ENCODE measurements at regions not wholly inside any gene's neighbourhood (a gene's known extent, or its start where the extent isn't known, plus 50 kb on each side); places are given as distances from the start of the nearest gene placed in this dataset.

DNA sequence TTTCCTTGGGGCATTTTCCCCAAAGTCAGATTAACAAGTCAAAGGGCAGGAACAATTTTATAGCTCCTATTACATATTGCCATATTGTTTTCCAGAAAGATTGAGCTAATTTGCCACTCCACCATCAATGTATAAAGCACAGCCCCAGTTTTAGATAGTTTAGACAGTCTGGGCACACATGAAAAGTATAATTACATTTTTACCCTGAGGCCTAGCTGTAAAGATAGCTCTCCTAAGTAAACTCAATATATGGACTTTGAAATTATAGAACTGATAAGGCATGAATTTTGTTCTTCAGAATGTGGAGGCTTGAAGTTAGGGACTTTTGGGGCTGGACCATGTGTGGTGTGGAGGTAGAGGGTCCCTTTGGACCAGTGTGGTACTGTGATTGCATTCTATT, 166.0 kb downstream of the FHIP1A start:
- no peaks in the 10 kb centered on the region for H3K9me3 ChIP-seq (ENCODE audit: insufficient read depth, low read length, severe bottlenecking)
- H4K20me1 ChIP-seq (ENCODE audit: insufficient read depth, low read length): no peaks in the 10 kb centered on the region
- no peak overlapping the region for H2AFZ ChIP-seq (ENCODE audit: low read depth, low read length)
- H3K79me2 ChIP-seq (ENCODE audit: insufficient read depth, low read length): no peaks in the 10 kb centered on the region
- no peak overlapping the region for H3K9ac ChIP-seq (ENCODE audit: low read depth, low read length)
- no peak for TF ChIP-seq EZH2 (IDR thresholded peaks at IDR 0.05; ENCODE audit: borderline replicate concordance, low read depth, low read length, severe bottlenecking)
- TF ChIP-seq, protein P1, sequence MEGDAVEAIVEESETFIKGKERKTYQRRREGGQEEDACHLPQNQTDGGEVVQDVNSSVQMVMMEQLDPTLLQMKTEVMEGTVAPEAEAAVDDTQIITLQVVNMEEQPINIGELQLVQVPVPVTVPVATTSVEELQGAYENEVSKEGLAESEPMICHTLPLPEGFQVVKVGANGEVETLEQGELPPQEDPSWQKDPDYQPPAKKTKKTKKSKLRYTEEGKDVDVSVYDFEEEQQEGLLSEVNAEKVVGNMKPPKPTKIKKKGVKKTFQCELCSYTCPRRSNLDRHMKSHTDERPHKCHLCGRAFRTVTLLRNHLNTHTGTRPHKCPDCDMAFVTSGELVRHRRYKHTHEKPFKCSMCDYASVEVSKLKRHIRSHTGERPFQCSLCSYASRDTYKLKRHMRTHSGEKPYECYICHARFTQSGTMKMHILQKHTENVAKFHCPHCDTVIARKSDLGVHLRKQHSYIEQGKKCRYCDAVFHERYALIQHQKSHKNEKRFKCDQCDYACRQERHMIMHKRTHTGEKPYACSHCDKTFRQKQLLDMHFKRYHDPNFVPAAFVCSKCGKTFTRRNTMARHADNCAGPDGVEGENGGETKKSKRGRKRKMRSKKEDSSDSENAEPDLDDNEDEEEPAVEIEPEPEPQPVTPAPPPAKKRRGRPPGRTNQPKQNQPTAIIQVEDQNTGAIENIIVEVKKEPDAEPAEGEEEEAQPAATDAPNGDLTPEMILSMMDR (IDR thresholded peaks at IDR 0.05; ENCODE audit: borderline replicate concordance, extremely low read depth, low read length, poor library complexity, severe bottlenecking): no peak
- H3K4me2 ChIP-seq (ENCODE audit: insufficient read depth, low read length): no peak overlapping the region
- H3K4me1 ChIP-seq (ENCODE audit: insufficient read depth, low read length): no peaks in the 10 kb centered on the region
- no peak overlapping the region for H3K27ac ChIP-seq (ENCODE audit: low read length)
- no peaks in the 10 kb centered on the region for H3K27me3 ChIP-seq (ENCODE audit: insufficient read depth, low read length, poor library complexity)
- H3K4me3 ChIP-seq (ENCODE audit: low read depth in 1 of 2, low read length in 2 of 2): no peak overlapping the region
- H3K36me3 ChIP-seq (ENCODE audit: insufficient read depth, low read length): no peaks in the 10 kb centered on the region
- no peak for ATAC-seq (ENCODE audit: insufficient read depth, low read depth)
- DNase-seq: no peak

- Histone ChIP-seq H4K20me1 (ENCODE audit: insufficient read depth, low read length) (no peaks in the 10 kb centered on the region), H3K27me3 (ENCODE audit: insufficient read depth, low read length, poor library complexity) (no peaks in the 10 kb centered on the region), H2AFZ (ENCODE audit: low read depth, low read length) (no peak overlapping the region), H3K9me3 (ENCODE audit: insufficient read depth, low read length, severe bottlenecking) (no peaks in the 10 kb centered on the region), H3K4me2 (ENCODE audit: insufficient read depth, low read length) (no peak overlapping the region), H3K27ac (ENCODE audit: low read length) (no peak overlapping the region), H3K36me3 (ENCODE audit: insufficient read depth, low read length) (no peaks in the 10 kb centered on the region), H3K9ac (ENCODE audit: low read depth, low read length) (no peak overlapping the region), H3K4me1 (ENCODE audit: insufficient read depth, low read length) (no peaks in the 10 kb centered on the region), H3K79me2 (ENCODE audit: insufficient read depth, low read length) (no peaks in the 10 kb centered on the region), H3K4me3 (ENCODE audit: low read depth in 1 of 2, low read length in 2 of 2) (no peak overlapping the region)
- DNase-seq: no peak
- no peak for ATAC-seq (ENCODE audit: insufficient read depth, low read depth)
- TF ChIP-seq EZH2 (IDR thresholded peaks at IDR 0.05; ENCODE audit: borderline replicate concordance, low read depth, low read length, severe bottlenecking): no peak
- TF ChIP-seq, protein P1 (IDR thresholded peaks at IDR 0.05; ENCODE audit: borderline replicate concordance, extremely low read depth, low read length, poor library complexity, severe bottlenecking): no peak
These were observed 166.7 kb downstream of the FHIP1A start for GRCh38 chr4:151575646-151576045.

GRCh38 chr4:151576627-151577026, 167.7 kb downstream of the FHIP1A start:
- H3K4me2 ChIP-seq (ENCODE audit: insufficient read depth, low read length): no peak overlapping the region
- H3K27me3 ChIP-seq (ENCODE audit: insufficient read depth, low read length, poor library complexity): no peaks in the 10 kb centered on the region
- H3K4me1 ChIP-seq (ENCODE audit: insufficient read depth, low read length): no peaks in the 10 kb centered on the region
- no peak overlapping the region for H3K27ac ChIP-seq (ENCODE audit: low read length)
- H3K9ac ChIP-seq (ENCODE audit: low read depth, low read length): no peak overlapping the region
- H2AFZ ChIP-seq (ENCODE audit: low read depth, low read length): no peak overlapping the region
- no peak for TF ChIP-seq EZH2 (IDR thresholded peaks at IDR 0.05; ENCODE audit: borderline replicate concordance, low read depth, low read length, severe bottlenecking)
- TF ChIP-seq, protein P1 (IDR thresholded peaks at IDR 0.05; ENCODE audit: borderline replicate concordance, extremely low read depth, low read length, poor library complexity, severe bottlenecking): no peak
- H3K79me2 ChIP-seq (ENCODE audit: insufficient read depth, low read length): no peaks in the 10 kb centered on the region
- no peak for DNase-seq
- no peaks in the 10 kb centered on the region for H3K36me3 ChIP-seq (ENCODE audit: insufficient read depth, low read length)
- no peaks in the 10 kb centered on the region for H3K9me3 ChIP-seq (ENCODE audit: insufficient read depth, low read length, severe bottlenecking)
- no peak overlapping the region for H3K4me3 ChIP-seq (ENCODE audit: low read depth in 1 of 2, low read length in 2 of 2)
- H4K20me1 ChIP-seq (ENCODE audit: insufficient read depth, low read length): no peaks in the 10 kb centered on the region
- no peak for ATAC-seq (ENCODE audit: insufficient read depth, low read depth)

DNA sequence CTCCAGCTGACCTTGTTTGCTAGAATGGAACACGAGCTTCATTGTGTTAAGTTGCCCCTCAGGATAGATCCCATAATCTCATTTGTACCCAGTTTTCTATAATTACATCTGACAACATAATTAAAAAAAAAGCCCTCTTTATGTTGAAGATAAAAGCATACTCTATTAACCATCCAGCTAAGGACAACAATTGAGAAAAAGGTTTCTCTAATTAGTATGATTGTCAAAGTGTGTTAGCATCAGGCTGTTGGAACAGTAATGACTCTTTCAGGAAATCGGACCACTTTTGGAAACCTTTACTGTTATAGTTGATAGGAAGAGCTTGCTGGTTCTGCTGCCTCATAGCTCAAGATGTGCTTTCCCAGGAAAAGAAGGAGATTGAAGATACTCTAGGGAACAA, 172.6 kb downstream of the FHIP1A start:
- no peak overlapping the region for H2AFZ ChIP-seq (ENCODE audit: low read depth, low read length)
- no peak overlapping the region for H3K4me2 ChIP-seq (ENCODE audit: insufficient read depth, low read length)
- TF ChIP-seq EZH2 (IDR thresholded peaks at IDR 0.05; ENCODE audit: borderline replicate concordance, low read depth, low read length, severe bottlenecking): no peak
- TF ChIP-seq, protein P1 (IDR thresholded peaks at IDR 0.05; ENCODE audit: borderline replicate concordance, extremely low read depth, low read length, poor library complexity, severe bottlenecking): no peak
- H3K9me3 ChIP-seq (ENCODE audit: insufficient read depth, low read length, severe bottlenecking): no peaks in the 10 kb centered on the region
- no peak for ATAC-seq (ENCODE audit: insufficient read depth, low read depth)
- no peaks in the 10 kb centered on the region for H3K4me1 ChIP-seq (ENCODE audit: insufficient read depth, low read length)
- H3K79me2 ChIP-seq (ENCODE audit: insufficient read depth, low read length): no peaks in the 10 kb centered on the region
- no peak for DNase-seq
- no peaks in the 10 kb centered on the region for H3K27me3 ChIP-seq (ENCODE audit: insufficient read depth, low read length, poor library complexity)
- no peak overlapping the region for H3K27ac ChIP-seq (ENCODE audit: low read length)
- H3K4me3 ChIP-seq (ENCODE audit: low read depth in 1 of 2, low read length in 2 of 2): no peak overlapping the region
- H3K36me3 ChIP-seq (ENCODE audit: insufficient read depth, low read length): no peaks in the 10 kb centered on the region
- H4K20me1 ChIP-seq (ENCODE audit: insufficient read depth, low read length): no peaks in the 10 kb centered on the region
- H3K9ac ChIP-seq (ENCODE audit: low read depth, low read length): no peak overlapping the region
